ENCODE measurements at regions not wholly inside any gene's neighbourhood (a gene's known extent, or its start where the extent isn't known, plus 50 kb on each side); places are given as distances from the start of the nearest gene placed in this dataset.
"Not testable (repeated sequence)": the region's sequence is repeated elsewhere in the genome, so short reads cannot be mapped to it uniquely, and the experiment has no call there.

DNA sequence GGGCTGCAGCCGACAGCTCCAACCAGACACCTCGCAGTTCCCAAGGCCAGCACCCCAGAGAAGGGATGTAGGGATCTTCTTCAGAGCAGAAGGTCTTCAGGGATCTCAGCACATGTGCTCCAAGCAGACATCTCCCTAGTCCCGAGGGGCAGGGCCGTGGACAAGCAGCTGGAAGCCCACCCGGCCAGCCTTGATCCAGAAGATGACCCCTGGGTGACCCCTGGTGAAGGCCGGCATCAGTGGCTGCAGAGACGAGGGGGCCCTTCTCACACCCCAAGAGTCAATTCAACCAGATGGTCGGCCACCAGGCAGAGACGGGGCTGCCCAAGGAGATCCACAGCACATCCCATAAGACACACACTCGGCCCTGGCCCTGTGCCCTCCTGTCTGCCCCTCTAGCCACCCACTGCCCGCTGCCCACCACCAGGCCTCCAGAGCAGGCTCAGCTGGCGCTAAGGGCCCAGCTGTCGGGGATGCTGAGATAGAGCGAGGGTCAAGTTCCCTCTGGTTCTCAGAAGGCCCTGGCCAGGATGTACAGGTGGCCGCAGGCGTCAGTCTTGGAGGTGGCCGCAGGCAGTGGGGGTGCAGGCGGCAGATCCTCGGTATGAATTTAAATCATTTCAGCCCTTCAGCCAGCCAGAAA lies 168.3 kb downstream of the BRD1 start:
- Histone ChIP-seq H3K4me3 (ENCODE audit: low read depth, low read length) (no peak overlapping the region), H3K36me3 (ENCODE audit: control insufficient read depth, insufficient read depth, low read length) (no peaks in the 10 kb centered on the region), H3K27me3 (ENCODE audit: control insufficient read depth, insufficient read depth, low read length) (no peaks in the 10 kb centered on the region)
- no peak for FAIRE-seq
- TF ChIP-seq, protein P1, sequence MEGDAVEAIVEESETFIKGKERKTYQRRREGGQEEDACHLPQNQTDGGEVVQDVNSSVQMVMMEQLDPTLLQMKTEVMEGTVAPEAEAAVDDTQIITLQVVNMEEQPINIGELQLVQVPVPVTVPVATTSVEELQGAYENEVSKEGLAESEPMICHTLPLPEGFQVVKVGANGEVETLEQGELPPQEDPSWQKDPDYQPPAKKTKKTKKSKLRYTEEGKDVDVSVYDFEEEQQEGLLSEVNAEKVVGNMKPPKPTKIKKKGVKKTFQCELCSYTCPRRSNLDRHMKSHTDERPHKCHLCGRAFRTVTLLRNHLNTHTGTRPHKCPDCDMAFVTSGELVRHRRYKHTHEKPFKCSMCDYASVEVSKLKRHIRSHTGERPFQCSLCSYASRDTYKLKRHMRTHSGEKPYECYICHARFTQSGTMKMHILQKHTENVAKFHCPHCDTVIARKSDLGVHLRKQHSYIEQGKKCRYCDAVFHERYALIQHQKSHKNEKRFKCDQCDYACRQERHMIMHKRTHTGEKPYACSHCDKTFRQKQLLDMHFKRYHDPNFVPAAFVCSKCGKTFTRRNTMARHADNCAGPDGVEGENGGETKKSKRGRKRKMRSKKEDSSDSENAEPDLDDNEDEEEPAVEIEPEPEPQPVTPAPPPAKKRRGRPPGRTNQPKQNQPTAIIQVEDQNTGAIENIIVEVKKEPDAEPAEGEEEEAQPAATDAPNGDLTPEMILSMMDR (IDR thresholded peaks at IDR 0.05; ENCODE audit: insufficient read depth, low read length, severe bottlenecking), result no peak
- DNase-seq (ENCODE audit: low read depth), result no peak

DNA sequence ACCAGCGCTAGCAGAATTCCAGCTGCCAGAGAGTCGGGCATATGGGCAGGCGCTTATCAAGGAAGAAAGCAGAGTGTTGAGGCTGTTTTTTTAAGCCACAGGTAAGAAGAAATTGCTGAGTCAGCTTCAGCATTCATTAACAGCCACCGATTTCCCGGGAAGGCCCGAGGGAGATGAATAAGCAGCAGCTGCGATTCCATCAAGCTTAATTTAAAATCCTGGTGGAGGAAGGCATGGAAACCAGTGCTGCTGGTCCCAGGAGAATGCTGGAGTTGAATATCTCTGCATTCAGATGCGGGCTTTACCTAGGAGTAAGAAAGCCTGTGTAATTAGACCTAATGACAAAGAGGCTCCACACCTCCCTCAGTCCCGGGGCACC lies 168.8 kb downstream of the BRD1 start:
- H3K4me3 ChIP-seq (ENCODE audit: low read depth, low read length), result no peak overlapping the region
- no peaks in the 10 kb centered on the region for H3K27me3 ChIP-seq (ENCODE audit: control insufficient read depth, insufficient read depth, low read length)
- no peak for FAIRE-seq
- no peak for DNase-seq (ENCODE audit: low read depth)
- no peaks in the 10 kb centered on the region for H3K36me3 ChIP-seq (ENCODE audit: control insufficient read depth, insufficient read depth, low read length)
- TF ChIP-seq, protein P1 (IDR thresholded peaks at IDR 0.05; ENCODE audit: insufficient read depth, low read length, severe bottlenecking), result no peak

DNA sequence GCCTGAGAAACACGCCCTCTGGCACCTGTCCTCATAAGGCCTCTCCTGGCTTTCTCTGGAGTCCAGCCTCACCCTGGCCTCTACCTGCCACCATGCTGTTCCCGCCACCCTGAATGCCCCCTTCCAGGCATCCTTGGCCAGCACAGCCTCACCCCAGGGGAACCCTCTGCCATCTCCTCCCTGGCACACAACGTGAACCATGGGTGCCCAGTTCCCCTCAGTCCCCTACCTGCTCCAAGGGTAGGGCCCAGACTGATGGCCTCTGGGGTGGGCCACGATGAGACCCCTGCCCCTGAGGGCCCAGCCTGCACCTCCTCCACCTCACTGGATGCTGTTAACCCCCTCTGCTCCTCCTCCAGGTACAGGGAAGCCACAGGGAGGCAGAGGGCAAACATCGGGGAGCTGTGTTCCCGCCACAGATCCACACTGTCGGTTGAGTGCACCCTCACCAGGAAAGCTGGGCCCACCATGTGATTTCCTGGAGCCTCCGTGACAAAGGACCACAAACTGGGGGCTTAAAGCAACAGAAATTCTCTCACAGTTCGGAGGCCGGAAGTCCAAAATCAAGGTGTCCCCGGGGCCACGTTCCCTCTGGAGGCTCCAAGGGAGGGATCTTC lies 169.6 kb downstream of the BRD1 start:
- Histone ChIP-seq H3K36me3 (ENCODE audit: control insufficient read depth, insufficient read depth, low read length) (no peaks in the 10 kb centered on the region), H3K27me3 (ENCODE audit: control insufficient read depth, insufficient read depth, low read length) (no peaks in the 10 kb centered on the region), H3K4me3 (ENCODE audit: low read depth, low read length) (no peak overlapping the region)
- TF ChIP-seq, protein P1 (IDR thresholded peaks at IDR 0.05; ENCODE audit: insufficient read depth, low read length, severe bottlenecking), result no peak
- no peak for DNase-seq (ENCODE audit: low read depth)
- FAIRE-seq, result no peak

DNA sequence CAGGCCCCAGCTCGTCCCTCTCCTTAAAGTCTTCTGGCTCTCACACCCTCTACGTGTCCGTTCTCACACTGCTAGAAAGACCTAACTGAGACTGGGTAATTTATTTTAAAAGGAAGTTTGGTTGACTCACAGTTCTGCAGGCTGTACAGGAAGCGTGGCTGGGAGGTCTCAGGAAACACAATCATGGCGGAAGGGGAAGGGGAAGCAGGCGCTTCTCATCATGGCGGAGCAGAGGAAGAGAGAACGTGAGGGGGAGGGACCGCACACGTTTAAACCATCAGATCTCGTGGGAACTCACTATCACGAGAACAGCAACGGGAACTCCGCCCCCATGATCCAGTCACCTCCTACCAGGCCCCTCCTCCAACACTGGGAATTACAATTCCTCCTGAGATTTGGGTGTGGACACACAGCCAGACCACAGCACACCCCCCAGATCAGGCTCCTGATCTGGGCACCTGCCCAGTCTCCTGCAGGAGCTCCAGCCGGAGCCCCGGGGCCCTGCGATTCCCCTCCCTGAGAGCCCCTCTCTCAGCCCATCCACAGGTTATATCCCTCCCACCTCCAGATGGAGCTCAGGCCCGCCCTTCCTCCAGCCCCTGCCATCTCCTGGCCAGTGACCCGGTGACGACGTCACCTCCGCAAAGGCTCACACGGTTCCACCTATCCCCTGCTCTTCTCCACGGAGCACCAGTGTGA lies 170.2 kb downstream of the BRD1 start:
- Histone ChIP-seq H3K36me3 (ENCODE audit: control insufficient read depth, insufficient read depth, low read length) (no peaks in the 10 kb centered on the region), H3K27me3 (ENCODE audit: control insufficient read depth, insufficient read depth, low read length) (no peaks in the 10 kb centered on the region), H3K4me3 (ENCODE audit: low read depth, low read length) (no peak overlapping the region)
- TF ChIP-seq, protein P1 (IDR thresholded peaks at IDR 0.05; ENCODE audit: insufficient read depth, low read length, severe bottlenecking), result no peak
- FAIRE-seq (no peak), DNase-seq (ENCODE audit: low read depth) (no peak)

DNA sequence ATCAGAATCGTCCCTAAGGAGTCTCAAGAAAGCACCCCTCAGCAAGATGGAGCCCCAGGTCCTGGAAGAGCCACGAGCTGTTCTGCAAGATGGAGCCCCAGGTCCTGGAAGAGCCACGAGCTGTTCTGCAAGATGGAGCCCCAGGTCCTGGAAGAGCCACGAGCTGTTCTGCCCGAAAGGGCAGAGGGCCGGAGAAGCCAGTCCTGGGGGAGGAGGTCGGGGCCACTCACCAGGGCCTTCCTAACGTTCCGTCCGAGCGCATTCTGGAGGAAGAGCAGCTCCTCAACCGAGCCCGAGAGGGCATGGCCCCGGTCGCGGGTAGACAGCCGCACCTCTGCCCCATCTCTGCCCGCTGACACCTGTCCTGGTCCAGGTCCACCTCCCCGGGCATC lies 170.8 kb downstream of the BRD1 start:
- FAIRE-seq; DNase-seq (ENCODE audit: low read depth); H3K27me3 ChIP-seq (ENCODE audit: control insufficient read depth, insufficient read depth, low read length); H3K4me3 ChIP-seq (ENCODE audit: low read depth, low read length); H3K36me3 ChIP-seq (ENCODE audit: control insufficient read depth, insufficient read depth, low read length): not testable (repeated sequence)

DNA sequence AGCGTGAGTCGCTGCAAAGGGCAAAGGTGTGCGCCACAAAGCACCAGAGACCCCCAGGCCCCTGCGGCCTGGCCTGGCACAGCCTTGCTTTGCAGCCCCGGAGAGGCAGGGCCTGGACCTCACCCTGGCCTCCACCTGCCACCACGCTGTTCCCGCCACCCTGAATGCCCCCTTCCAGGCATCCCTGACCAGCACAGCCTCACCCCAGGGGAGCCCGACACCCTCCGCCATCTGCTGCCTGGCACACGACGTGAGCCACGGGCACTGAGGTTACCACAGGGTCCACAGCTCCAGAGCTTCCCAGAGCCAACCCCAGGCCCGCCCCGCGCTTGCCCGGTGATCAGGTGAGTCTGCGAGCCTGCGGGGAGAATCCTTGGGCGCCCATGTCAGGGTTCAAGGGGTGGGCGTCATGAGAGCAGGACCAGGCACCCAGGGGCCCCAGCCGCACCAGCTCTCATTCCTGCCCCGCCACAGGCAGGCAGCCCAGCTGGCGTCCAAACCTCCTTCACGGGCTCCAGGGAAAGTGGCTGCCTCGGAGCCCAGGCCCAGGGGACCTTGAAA lies 171.3 kb downstream of the BRD1 start:
- Histone ChIP-seq H3K27me3 (ENCODE audit: control insufficient read depth, insufficient read depth, low read length) (no peaks in the 10 kb centered on the region), H3K36me3 (ENCODE audit: control insufficient read depth, insufficient read depth, low read length) (no peaks in the 10 kb centered on the region), H3K4me3 (ENCODE audit: low read depth, low read length) (no peak overlapping the region)
- TF ChIP-seq, protein P1 (IDR thresholded peaks at IDR 0.05; ENCODE audit: insufficient read depth, low read length, severe bottlenecking), result no peak
- DNase-seq (ENCODE audit: low read depth) (no peak), FAIRE-seq (no peak)

Measured in bronchial epithelial cell (primary cell).